Vagina (tissue), 2 donors: ENCODE measurements at regions not wholly inside any gene's neighbourhood (a gene's known extent, or its start where the extent isn't known, plus 50 kb on each side); places are given as distances from the start of the nearest gene placed in this dataset.

Experiments used
- POLR2AphosphoS5 ChIP-seq, 2 donors: sonication (generic); formaldehyde crosslinking; IDR thresholded peaks; one replicate each; pipeline ENCODE4 v1.9.0; 2017; ENCODE audit warnings: antibody characterized with exemption in 2 of 2, mild to moderate bottlenecking in 2 of 2, low read depth in 1 of 2; ENCODE audit not compliant: insufficient read depth in 1 of 2
- TF ChIP-seq, protein P1 (sequence below), 3 experiments: fragments of 450-650 bp in 2 of 3; fragments of 200-600 bp in 1 of 3; sonication (generic) in 1 of 3; IDR thresholded peaks; one replicate each; pipeline ENCODE4 v1.5.1; 2017 to 2019; ENCODE audit warnings: antibody characterized with exemption in 3 of 3, mild to moderate bottlenecking in 2 of 3, moderate library complexity in 2 of 3

DNA sequence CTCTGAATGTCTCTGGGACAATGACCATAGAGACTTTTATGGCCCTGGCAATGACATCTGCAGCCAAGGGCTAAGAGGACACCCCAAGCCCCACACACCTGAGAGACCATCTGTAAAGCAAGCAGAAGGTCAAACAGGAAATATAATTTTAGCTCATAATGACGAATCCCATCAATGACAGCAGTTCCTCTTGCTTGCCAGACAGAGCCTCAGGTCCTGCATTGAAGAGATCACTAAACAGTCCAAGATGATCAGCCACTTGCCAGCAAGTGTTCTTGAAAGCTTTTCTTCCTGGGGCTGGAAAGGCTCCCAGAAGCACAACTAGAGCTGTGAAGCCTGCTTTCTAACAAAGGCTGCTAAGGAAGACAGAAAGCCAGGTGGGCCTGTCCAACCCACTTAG is 993.7 kb upstream of the AUTS2 start:
- TF ChIP-seq, protein P1, sequence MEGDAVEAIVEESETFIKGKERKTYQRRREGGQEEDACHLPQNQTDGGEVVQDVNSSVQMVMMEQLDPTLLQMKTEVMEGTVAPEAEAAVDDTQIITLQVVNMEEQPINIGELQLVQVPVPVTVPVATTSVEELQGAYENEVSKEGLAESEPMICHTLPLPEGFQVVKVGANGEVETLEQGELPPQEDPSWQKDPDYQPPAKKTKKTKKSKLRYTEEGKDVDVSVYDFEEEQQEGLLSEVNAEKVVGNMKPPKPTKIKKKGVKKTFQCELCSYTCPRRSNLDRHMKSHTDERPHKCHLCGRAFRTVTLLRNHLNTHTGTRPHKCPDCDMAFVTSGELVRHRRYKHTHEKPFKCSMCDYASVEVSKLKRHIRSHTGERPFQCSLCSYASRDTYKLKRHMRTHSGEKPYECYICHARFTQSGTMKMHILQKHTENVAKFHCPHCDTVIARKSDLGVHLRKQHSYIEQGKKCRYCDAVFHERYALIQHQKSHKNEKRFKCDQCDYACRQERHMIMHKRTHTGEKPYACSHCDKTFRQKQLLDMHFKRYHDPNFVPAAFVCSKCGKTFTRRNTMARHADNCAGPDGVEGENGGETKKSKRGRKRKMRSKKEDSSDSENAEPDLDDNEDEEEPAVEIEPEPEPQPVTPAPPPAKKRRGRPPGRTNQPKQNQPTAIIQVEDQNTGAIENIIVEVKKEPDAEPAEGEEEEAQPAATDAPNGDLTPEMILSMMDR (IDR thresholded peaks at IDR 0.05), result no peak
- no peak for TF ChIP-seq POLR2AphosphoS5 (IDR thresholded peaks at IDR 0.05; ENCODE audit: insufficient read depth in 1 of 2, low read depth in 1 of 2)
